Panc1 (cell line): ENCODE measurements at regions not wholly inside any gene's neighbourhood (a gene's known extent, or its start where the extent isn't known, plus 50 kb on each side); places are given as distances from the start of the nearest gene placed in this dataset.

Experiments used
- CTCF ChIP-seq: fragments of 450-650 bp; IDR thresholded peaks from 2 replicates; pipeline ENCODE4 v1.5.1; 2017; ENCODE audit warnings: mild to moderate bottlenecking
- POLR2AphosphoS5 ChIP-seq: IDR thresholded peaks from 2 replicates; pipeline ENCODE4 v1.6.1; 2012; ENCODE audit warnings: mild to moderate bottlenecking, low read depth, low read length, moderate library complexity
- REST ChIP-seq, 2 experiments: IDR thresholded peaks; 2 replicates each; pipeline ENCODE4 v1.6.1; 2011 to 2012; ENCODE audit warnings: low read depth in 2 of 2, control low read depth in 1 of 2, low read length in 1 of 2, mild to moderate bottlenecking in 1 of 2, moderate library complexity in 1 of 2; ENCODE audit not compliant: insufficient read depth in 1 of 2
- SIN3A ChIP-seq: IDR thresholded peaks from 2 replicates; pipeline ENCODE4 v1.6.1; 2012; ENCODE audit warnings: low read depth, mild to moderate bottlenecking, low read length, moderate library complexity, borderline replicate concordance; ENCODE audit not compliant: insufficient read depth
- TCF7L2 ChIP-seq: IDR thresholded peaks from 2 replicates; pipeline ENCODE4 v1.6.1; 2011; ENCODE audit warnings: mild to moderate bottlenecking, low read depth, low read length, inconsistent platforms

GRCh38 chr12:107226126-107226525 lies 132.8 kb upstream of the CRY1 start:
- TF ChIP-seq POLR2AphosphoS5 (no peak), REST (IDR thresholded peaks at IDR 0.05; ENCODE audit: insufficient read depth in 1 of 2, low read depth in 2 of 2, low read length in 1 of 2) (no peak), CTCF (no peak), TCF7L2 (no peak), SIN3A (no peak)
